Kidney (tissue), 13 donors: ENCODE measurements at regions not wholly inside any gene's neighbourhood (a gene's known extent, or its start where the extent isn't known, plus 50 kb on each side); places are given as distances from the start of the nearest gene placed in this dataset.
A peak's percentile ranks its signal among the peaks of the same experiment; 100 is the strongest.

Experiments
- DNase-seq, 5 donors: peaks; one replicate each; pipeline ENCODE4 v3.0.0-alpha.2; 2013 to 2020
- FAIRE-seq: peaks from 2 replicates; lab custom pipeline; 2012; peaks lifted over from hg19 to GRCh38; lab: Jason Lieb, UNC
- H3K27ac ChIP-seq, 2 donors: one replicate each; pipeline ENCODE4 v1.7.0; 2013; ENCODE audit warnings: low read depth in 2 of 2, low read length in 2 of 2, inconsistent platforms in 1 of 2
- H3K27me3 ChIP-seq: one replicate; pipeline ENCODE4 v1.7.1; 2013; ENCODE audit warnings: low read length, inconsistent platforms; ENCODE audit not compliant: control insufficient read depth, insufficient read depth
- H3K36me3 ChIP-seq, 3 donors: one replicate each; pipeline versions ENCODE4 v1.7.0 to v1.7.1; 2013; ENCODE audit warnings: low read length in 3 of 3, control low read depth in 1 of 3, inconsistent platforms in 1 of 3; ENCODE audit not compliant: insufficient read depth in 3 of 3, control insufficient read depth in 2 of 3
- H3K4me1 ChIP-seq, 3 donors: one replicate each; pipeline versions ENCODE4 v1.7.0 to v1.7.1; 2013; ENCODE audit warnings: low read length in 3 of 3, inconsistent platforms in 1 of 3, low read depth in 1 of 3; ENCODE audit not compliant: control insufficient read depth in 2 of 3, insufficient read depth in 2 of 3
- H3K4me3 ChIP-seq, 3 donors: one replicate each; pipeline versions ENCODE4 v1.7.0 to v1.8.1; 2013; ENCODE audit warnings: low read length in 3 of 3, control low read depth in 1 of 3, inconsistent platforms in 1 of 3
- H3K9ac ChIP-seq, 3 donors: one replicate each; pipeline versions ENCODE4 v1.7.0 to v1.7.1; 2013; ENCODE audit warnings: low read length in 3 of 3, control low read depth in 1 of 3, inconsistent platforms in 1 of 3
- H3K9me3 ChIP-seq, 3 donors: one replicate each; pipeline versions ENCODE4 v1.7.0 to v1.7.1; 2013; ENCODE audit warnings: low read length in 3 of 3, control low read depth in 1 of 3, inconsistent platforms in 1 of 3; ENCODE audit not compliant: control insufficient read depth in 2 of 3, insufficient read depth in 1 of 3
- CTCF ChIP-seq: IDR thresholded peaks from 3 replicates; pipeline ENCODE4 v1.5.1; 2012; ENCODE audit warnings: mild to moderate bottlenecking, moderate library complexity, borderline replicate concordance; ENCODE audit not compliant: insufficient read depth; ENCODE audit errors: extremely low read depth
- intact Hi-C: fragments of 100-400 bp; cut with DNase I; formaldehyde crosslinking; loops from one replicate; pipeline ENCODE4 v1.11.1; 2022
- donor health status: control.
- donor health status: control.
- donor health status: control.
- donor health status: control.
- donor health status: control.
- donor health status: DM: yes; HTN: yes; CAD: no.
- donor health status: Normal renal cell carcinoma (clear cell type).

- Histone ChIP-seq H3K27ac (no peak overlapping the region), H3K27me3 (no peaks in the 10 kb centered on the region), H3K9me3 (no peaks in the 10 kb centered on the region), H3K9ac (no peak overlapping the region), H3K36me3 (no peaks in the 10 kb centered on the region), H3K4me3 (no peak overlapping the region), H3K4me1 (no peaks in the 10 kb centered on the region)
- DNase-seq = peak in 4 of 5 donors; percentile 48 to 67 (median 62)
- intact Hi-C loops = no loop called here
- no peak for TF ChIP-seq CTCF
- FAIRE-seq = no peak
Observed at GRCh38 chr22:49466878-49467595, 360.6 kb downstream of the BRD1 start.

GRCh38 chr22:49464037-49464436 lies 363.6 kb downstream of the BRD1 start:
- FAIRE-seq = no peak
- Histone ChIP-seq H3K9me3 (no peaks in the 10 kb centered on the region), H3K4me3 (no peak overlapping the region), H3K27me3 (no peaks in the 10 kb centered on the region), H3K4me1 (no peaks in the 10 kb centered on the region), H3K36me3 (no peaks in the 10 kb centered on the region), H3K9ac (no peak overlapping the region), H3K27ac (no peak overlapping the region)
- intact Hi-C loops = no loop called here
- no peak for DNase-seq
- TF ChIP-seq CTCF = no peak

- intact Hi-C loops = no loop called here
- Histone ChIP-seq H3K9ac (no peak overlapping the region), H3K4me1 (no peaks in the 10 kb centered on the region), H3K4me3 (no peak overlapping the region), H3K9me3 (peaks cover 0 to 2% (median 0%) of the 10 kb centered on the region in 3 donors), H3K27ac (no peak overlapping the region), H3K27me3 (peaks cover 5% of the 10 kb centered on the region), H3K36me3 (no peaks in the 10 kb centered on the region)
- no peak for FAIRE-seq
- DNase-seq = peak in 1 of 5 donors; percentile 31
- TF ChIP-seq CTCF = no peak
Observed at GRCh38 chr22:49462795-49463194, 364.9 kb downstream of the BRD1 start.

GRCh38 chr22:49462291-49462690 lies 365.4 kb downstream of the BRD1 start:
- H3K27me3 ChIP-seq = peaks cover 5% of the 10 kb centered on the region
- no peaks in the 10 kb centered on the region for H3K36me3 ChIP-seq
- no peak for TF ChIP-seq CTCF
- no peaks in the 10 kb centered on the region for H3K4me1 ChIP-seq
- H3K27ac ChIP-seq = no peak overlapping the region
- FAIRE-seq (no peak), DNase-seq (no peak)
- H3K9me3 ChIP-seq = peaks cover 0 to 2% (median 0%) of the 10 kb centered on the region in 3 donors
- intact Hi-C loops = no loop called here
- no peak overlapping the region for H3K9ac ChIP-seq
- H3K4me3 ChIP-seq = no peak overlapping the region
